ENCODE measurements at regions not wholly inside any gene's neighbourhood (a gene's known extent, or its start where the extent isn't known, plus 50 kb on each side); places are given as distances from the start of the nearest gene placed in this dataset.
"Not testable (repeated sequence)": the region's sequence is repeated elsewhere in the genome, so short reads cannot be mapped to it uniquely, and the experiment has no call there.

DNA sequence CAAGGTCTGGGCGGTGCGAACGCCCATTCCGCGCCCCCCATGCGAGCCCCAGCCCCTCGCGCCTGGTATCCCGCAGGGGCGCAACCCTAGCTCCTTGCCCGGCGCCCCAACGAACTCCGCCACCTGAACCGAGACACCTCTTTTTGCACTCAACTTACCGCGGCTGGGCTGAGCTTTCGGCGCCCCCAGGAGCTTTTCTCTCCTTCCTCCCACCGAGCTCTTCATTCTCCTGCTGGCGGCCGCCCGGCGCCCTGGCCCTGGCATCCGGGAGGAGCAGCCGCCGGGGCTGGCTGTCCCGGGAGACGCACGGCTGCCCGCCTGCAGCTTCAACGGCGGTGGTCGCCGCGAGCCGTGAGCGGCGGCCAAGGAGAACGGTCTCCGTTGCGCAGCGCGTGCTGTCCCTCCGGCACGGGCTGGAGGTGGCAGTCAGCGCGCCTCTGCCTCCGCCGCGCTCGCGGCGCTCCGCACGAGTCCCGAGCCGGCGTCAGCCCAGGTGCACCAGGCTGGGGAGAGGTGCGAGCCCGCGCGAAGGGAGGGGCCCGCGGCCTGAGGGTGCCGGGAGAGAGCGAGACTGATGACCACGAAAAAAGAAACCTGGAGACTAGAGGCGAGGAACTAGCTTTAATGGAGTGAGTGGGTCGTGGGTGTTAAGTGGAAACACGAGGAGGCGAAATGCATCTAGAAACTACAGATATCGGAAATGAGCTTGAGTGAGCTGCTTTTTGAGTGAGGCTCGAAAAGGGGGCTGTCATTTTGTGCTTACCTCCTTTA lies 621.5 kb upstream of the ZNF385D start:
- H3K4me3 ChIP-seq (ENCODE audit: low read length): no peak overlapping the region
- peak; percentile 6 for DNase-seq (ENCODE audit: low read depth)
- TF ChIP-seq, protein P1, sequence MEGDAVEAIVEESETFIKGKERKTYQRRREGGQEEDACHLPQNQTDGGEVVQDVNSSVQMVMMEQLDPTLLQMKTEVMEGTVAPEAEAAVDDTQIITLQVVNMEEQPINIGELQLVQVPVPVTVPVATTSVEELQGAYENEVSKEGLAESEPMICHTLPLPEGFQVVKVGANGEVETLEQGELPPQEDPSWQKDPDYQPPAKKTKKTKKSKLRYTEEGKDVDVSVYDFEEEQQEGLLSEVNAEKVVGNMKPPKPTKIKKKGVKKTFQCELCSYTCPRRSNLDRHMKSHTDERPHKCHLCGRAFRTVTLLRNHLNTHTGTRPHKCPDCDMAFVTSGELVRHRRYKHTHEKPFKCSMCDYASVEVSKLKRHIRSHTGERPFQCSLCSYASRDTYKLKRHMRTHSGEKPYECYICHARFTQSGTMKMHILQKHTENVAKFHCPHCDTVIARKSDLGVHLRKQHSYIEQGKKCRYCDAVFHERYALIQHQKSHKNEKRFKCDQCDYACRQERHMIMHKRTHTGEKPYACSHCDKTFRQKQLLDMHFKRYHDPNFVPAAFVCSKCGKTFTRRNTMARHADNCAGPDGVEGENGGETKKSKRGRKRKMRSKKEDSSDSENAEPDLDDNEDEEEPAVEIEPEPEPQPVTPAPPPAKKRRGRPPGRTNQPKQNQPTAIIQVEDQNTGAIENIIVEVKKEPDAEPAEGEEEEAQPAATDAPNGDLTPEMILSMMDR (IDR thresholded peaks at IDR 0.05; ENCODE audit: insufficient read depth, low read depth, low read length, missing control alignments): no peak

DNA sequence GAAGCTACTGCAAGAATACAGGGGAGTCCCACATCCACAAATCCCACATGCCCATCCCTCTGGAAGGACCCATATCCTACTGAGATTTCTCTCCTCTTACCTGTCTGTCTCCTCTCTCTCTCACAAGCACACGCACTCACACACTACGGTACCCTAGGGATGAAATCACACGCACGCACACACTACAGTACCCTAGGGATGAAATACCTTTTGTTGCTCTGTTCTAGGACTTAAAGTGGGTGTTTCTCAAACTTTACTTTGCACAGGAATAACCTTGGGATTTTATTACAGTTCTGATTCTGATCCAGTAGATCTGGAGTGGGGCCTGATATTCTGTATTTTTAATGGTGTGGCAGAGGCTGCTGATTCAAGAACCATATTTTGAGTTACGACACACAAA lies 622.2 kb upstream of the ZNF385D start:
- no peak for DNase-seq (ENCODE audit: low read depth)
- TF ChIP-seq, protein P1 (IDR thresholded peaks at IDR 0.05; ENCODE audit: insufficient read depth, low read depth, low read length, missing control alignments): no peak
- H3K4me3 ChIP-seq (ENCODE audit: low read length): no peak overlapping the region

DNA sequence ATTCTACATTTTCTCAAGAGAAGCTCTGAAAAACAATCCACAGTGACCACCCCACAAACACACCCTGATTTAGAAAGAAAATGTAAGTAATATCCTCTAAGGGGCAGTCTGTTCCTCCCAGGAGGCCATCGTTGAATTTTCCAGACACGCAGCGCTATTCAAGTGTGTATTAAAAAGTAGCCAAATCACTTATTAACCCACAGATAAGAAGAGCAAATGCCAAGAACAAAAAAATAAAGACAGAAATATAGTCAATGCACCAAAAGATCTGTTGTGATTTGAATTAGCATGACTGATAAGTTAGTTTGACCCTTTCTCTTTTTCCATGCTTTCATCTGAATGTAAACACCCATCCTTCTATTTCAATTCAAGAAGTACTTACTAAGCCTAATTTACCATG lies 622.8 kb upstream of the ZNF385D start:
- TF ChIP-seq, protein P1 (IDR thresholded peaks at IDR 0.05; ENCODE audit: insufficient read depth, low read depth, low read length, missing control alignments): no peak
- DNase-seq (ENCODE audit: low read depth): no peak
- no peak overlapping the region for H3K4me3 ChIP-seq (ENCODE audit: low read length)

DNA sequence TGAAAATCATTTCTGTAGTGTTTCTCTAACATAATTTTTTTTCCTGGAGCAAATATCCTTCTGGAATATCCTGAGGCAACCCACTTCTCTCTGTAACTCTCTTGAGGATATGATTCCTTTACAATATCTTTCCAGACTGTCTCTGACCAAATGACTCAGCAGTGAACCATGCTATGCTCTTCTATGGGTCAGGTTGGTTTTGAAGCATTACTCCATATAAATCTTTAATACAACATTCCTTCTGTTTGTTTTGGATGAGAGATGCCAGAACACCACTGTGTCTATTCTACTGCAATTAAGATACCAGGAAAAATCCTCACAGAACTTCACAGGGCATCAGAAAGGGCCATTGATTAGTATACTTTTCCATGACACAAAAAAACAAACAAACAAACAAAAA lies 626.4 kb upstream of the ZNF385D start:
- TF ChIP-seq, protein P1 (IDR thresholded peaks at IDR 0.05; ENCODE audit: insufficient read depth, low read depth, low read length, missing control alignments): no peak
- peak; percentile 35 for DNase-seq (ENCODE audit: low read depth)
- no peak overlapping the region for H3K4me3 ChIP-seq (ENCODE audit: low read length)

DNA sequence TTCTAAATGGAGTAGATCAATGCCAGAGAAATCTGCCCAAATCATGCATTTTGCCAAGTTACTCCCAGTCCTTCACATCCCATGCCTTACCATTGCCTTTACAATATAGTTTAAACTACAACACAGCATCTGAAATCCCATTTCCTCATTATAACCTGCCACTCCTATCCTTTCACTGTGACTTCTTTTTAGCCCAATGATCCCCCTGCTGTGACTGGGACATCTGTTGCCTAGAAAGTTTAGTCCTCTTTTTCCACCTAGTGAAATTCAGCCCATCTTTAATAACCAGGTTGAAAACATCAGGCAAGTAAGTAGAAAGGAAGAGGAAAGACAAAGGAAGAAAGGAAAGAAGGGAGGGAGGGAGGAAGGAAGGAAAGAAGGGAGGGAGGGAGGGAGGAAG lies 627.9 kb upstream of the ZNF385D start:
- TF ChIP-seq, protein P1 (IDR thresholded peaks at IDR 0.05; ENCODE audit: insufficient read depth, low read depth, low read length, missing control alignments): no peak
- DNase-seq (ENCODE audit: low read depth): no peak

DNA sequence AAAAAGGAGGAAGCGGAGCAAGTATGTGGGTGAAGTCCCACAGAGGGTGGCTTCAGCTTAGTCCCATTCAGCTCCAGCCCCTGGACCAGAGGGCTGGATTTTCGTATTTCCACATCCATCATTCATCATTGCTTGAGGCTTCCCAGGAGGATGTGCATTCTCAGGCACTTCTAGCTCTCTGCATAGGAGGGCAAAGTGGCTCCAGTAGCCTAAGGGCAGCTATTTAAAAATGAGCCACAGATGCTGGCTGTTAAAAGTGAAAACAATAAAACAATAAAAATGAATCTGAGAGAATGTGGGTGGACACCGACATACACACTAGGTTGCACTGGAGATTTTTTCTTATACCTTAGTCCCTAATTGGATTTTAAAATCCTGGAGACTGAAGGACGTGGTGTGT lies 629.2 kb upstream of the ZNF385D start:
- no peak overlapping the region for H3K4me3 ChIP-seq (ENCODE audit: low read length)
- DNase-seq (ENCODE audit: low read depth): no peak
- TF ChIP-seq, protein P1 (IDR thresholded peaks at IDR 0.05; ENCODE audit: insufficient read depth, low read depth, low read length, missing control alignments): no peak

More for the DNA sequence above, 627.9 kb upstream of the ZNF385D start:
- H3K4me3 ChIP-seq (ENCODE audit: low read length): no peak overlapping the region

DNA sequence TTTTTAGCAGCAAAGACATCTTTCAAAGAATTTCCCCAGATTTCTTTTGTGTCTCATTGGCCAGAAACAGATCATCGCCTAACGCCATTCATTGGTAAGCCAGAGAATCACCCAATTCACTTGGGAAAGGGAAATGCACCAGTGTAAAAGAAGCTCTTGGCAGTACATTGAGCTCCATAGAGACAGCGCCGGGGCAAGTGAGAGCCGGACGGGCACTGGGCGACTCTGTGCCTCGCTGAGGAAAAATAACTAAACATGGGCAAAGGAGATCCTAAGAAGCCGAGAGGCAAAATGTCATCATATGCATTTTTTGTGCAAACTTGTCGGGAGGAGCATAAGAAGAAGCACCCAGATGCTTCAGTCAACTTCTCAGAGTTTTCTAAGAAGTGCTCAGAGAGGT lies 630.6 kb upstream of the ZNF385D start:
- H3K4me3 ChIP-seq (ENCODE audit: low read length); DNase-seq (ENCODE audit: low read depth): not testable (repeated sequence)

Measured in epithelial cell of esophagus (primary cell).